GM08714 (cell line): ENCODE measurements at regions not wholly inside any gene's neighbourhood (a gene's known extent, or its start where the extent isn't known, plus 50 kb on each side); places are given as distances from the start of the nearest gene placed in this dataset.
"Not testable (repeated sequence)": the region's sequence is repeated elsewhere in the genome, so short reads cannot be mapped to it uniquely, and the experiment has no call there.

Source experiments
- H3K4me3 ChIP-seq: fragments of 200-500 bp; sonication (Bioruptor generic); 2 replicates; pipeline ENCODE4 v1.5.1; 2014; ENCODE audit warnings: mild to moderate bottlenecking, low read length, inconsistent platforms
- ZNF274 ChIP-seq: IDR thresholded peaks from 2 replicates; pipeline ENCODE4 v1.6.1; 2012; ENCODE audit warnings: mild to moderate bottlenecking, low read depth, low read length

- TF ChIP-seq ZNF274, result no peak
- H3K4me3 ChIP-seq, result no peak overlapping the region
These were observed 263.7 kb downstream of the CEMIP2 start for GRCh38 chr9:71504636-71505035.

DNA sequence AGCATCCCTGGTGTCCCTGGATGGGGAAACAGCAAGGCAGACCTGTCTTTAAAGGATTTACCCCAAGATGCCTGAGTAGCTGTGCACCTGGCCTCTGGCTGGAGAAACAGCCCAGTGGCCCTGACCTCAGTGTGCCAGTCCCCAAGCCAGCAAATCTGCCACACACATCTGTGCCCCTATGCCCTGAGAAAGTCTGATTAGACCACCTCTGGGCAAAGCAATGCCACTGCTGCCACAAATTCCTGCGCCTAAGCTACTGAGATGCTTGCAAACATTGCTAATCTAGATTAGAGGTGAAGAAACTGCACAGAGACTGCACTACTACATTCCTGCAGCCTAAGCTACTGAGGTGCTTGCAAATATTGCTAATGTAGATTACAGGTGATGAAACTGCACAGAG, 269.6 kb downstream of the CEMIP2 start:
- TF ChIP-seq ZNF274, result no peak
- no peak overlapping the region for H3K4me3 ChIP-seq

GRCh38 chr9:71490810-71491209, 277.5 kb downstream of the CEMIP2 start:
- no peak for TF ChIP-seq ZNF274
- H3K4me3 ChIP-seq, result no peak overlapping the region

DNA sequence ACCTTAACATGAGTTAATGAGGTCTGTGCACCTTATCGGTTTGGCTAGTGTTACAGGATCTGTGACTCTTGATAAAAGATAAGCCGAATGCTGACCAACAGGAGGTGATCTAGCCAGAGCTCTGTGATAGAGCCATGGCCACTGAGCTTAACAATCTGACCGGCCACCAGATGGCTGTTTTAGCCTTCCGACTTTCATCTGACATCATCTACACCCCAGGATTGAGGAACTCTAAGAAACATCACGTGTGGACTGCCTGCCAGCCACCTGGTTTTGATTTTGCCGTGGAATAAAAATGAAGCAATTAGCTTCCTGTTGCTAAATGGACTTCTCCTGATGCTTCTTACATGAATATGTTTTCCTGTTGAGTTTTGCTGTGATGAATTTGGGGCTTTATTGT, 281.3 kb downstream of the CEMIP2 start:
- TF ChIP-seq ZNF274, result no peak
- no peak overlapping the region for H3K4me3 ChIP-seq

- no peak for TF ChIP-seq ZNF274
- H3K4me3 ChIP-seq, result no peak overlapping the region
These were observed 283.0 kb downstream of the CEMIP2 start for GRCh38 chr9:71485326-71485725.

GRCh38 chr9:71483436-71483835, 284.9 kb downstream of the CEMIP2 start:
- TF ChIP-seq ZNF274, result no peak
- H3K4me3 ChIP-seq, result no peak overlapping the region

- no peak overlapping the region for H3K4me3 ChIP-seq
- TF ChIP-seq ZNF274, result no peak
These were observed 288.7 kb downstream of the CEMIP2 start for GRCh38 chr9:71479621-71480020.

- TF ChIP-seq ZNF274, result no peak
- no peak overlapping the region for H3K4me3 ChIP-seq
These were observed 295.9 kb downstream of the CEMIP2 start for GRCh38 chr9:71472400-71472799.

- H3K4me3 ChIP-seq, result no peak overlapping the region
- TF ChIP-seq ZNF274, result no peak
These were observed 302.9 kb downstream of the CEMIP2 start for GRCh38 chr9:71465392-71465791.

GRCh38 chr9:71459082-71459481, 309.2 kb downstream of the CEMIP2 start:
- no peak overlapping the region for H3K4me3 ChIP-seq
- no peak for TF ChIP-seq ZNF274

DNA sequence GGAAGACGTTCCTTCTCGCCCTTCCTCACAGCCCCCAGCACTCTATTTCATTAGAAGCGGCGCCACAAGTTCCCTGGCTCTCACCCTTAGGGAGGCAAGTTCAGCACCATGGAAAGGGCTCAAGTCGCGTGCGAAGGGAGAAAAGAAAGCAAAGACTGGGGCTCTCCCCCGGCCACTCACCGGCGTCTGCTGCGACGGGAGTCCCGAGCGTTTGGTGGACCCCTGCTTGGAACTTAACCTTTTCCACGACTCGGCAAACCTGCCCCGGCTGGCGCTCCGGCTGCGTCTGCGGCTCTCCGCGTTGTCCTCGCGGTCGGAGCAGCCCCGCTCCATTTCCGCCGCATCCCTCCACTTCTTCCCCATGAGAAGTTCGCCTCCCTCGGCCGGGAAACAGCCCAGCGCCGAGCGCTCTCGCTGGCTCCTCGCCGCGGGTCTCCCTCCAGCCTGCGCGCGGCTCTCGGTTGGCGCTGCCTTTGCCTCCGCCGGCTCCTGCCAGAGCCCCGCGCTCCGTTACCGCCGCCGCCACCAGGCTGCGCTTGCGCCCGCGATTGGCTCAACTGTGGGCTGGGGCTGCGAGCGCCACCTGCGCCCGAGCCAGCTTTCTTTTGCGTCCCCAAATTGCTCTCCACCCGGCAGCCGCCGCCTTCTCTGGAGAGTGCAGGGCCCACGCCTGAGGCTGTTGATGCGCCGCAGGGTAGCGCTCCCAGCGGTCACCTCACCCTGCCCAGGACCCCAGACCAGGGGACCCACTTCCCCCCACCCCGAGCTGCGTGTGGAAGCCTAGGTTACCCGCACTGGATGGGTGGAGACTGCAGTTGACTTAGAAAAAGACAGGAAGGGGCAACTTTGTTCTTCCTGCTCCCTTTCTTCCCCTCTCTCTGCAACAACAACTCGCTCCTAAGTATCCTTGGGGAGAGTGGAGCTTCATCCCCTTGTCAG, 321.6 kb downstream of the CEMIP2 start:
- no peak for TF ChIP-seq ZNF274
- peak overlapping the region; percentile 39; the same call in 1 of the 2 replicates for H3K4me3 ChIP-seq

- H3K4me3 ChIP-seq, result no peak overlapping the region
- TF ChIP-seq ZNF274, result no peak
These were observed 322.2 kb downstream of the CEMIP2 start for GRCh38 chr9:71446106-71446472.

- TF ChIP-seq ZNF274, result no peak
- no peak overlapping the region for H3K4me3 ChIP-seq
These were observed 321.5 kb upstream of the TRPM3 start for GRCh38 chr9:71442937-71443336.

GRCh38 chr9:71441266-71441665, 319.8 kb upstream of the TRPM3 start:
- no peak overlapping the region for H3K4me3 ChIP-seq
- no peak for TF ChIP-seq ZNF274

- H3K4me3 ChIP-seq, result no peak overlapping the region
- no peak for TF ChIP-seq ZNF274
These were observed 310.5 kb upstream of the TRPM3 start for GRCh38 chr9:71431931-71432330.

- not testable (repeated sequence) for H3K4me3 ChIP-seq
These were observed 285.9 kb upstream of the TRPM3 start for GRCh38 chr9:71407341-71407740.
